GM12892 (cell line): ENCODE measurements at regions not wholly inside any gene's neighbourhood (a gene's known extent, or its start where the extent isn't known, plus 50 kb on each side); places are given as distances from the start of the nearest gene placed in this dataset.

Source experiments
- POLR2A ChIP-seq: IDR thresholded peaks from 2 replicates; pipeline ENCODE4 v1.6.1; 2011; ENCODE audit warnings: low read depth, low read length, control low read depth
- POLR2AphosphoS5 ChIP-seq: IDR thresholded peaks from 2 replicates; pipeline ENCODE4 v1.6.1; 2011; ENCODE audit warnings: low read depth, low read length, control low read depth

GRCh38 chr1:98044071-98044697, 123.3 kb upstream of the DPYD start:
- TF ChIP-seq POLR2A (no peak), POLR2AphosphoS5 (no peak)
